ENCODE measurements at regions not wholly inside any gene's neighbourhood (a gene's known extent, or its start where the extent isn't known, plus 50 kb on each side); places are given as distances from the start of the nearest gene placed in this dataset.

- POLR2A ChIA-PET: no interaction called here
- H3K27me3 ChIP-seq (ENCODE audit: control insufficient read depth, insufficient read depth, low read length): no peaks in the 10 kb centered on the region
- no TSS peak for BruUV-seq (replicated peaks)
- DNase-seq (ENCODE audit: low read depth, low spot score) (no peak), ATAC-seq (no peak)
- TF ChIP-seq REST (IDR thresholded peaks at IDR 0.05; ENCODE audit: insufficient read depth in 1 of 2, low read depth in 2 of 2, low read length in 1 of 2) (no peak), TCF7L2 (IDR thresholded peaks at IDR 0.05; ENCODE audit: low read depth, low read length) (no peak), POLR2AphosphoS5 (IDR thresholded peaks at IDR 0.05; ENCODE audit: low read depth, low read length) (no peak), SIN3A (IDR thresholded peaks at IDR 0.05; ENCODE audit: borderline replicate concordance, insufficient read depth, low read depth, low read length) (no peak), CTCF (IDR thresholded peaks at IDR 0.05) (no peak)
- in situ Hi-C loops (cut with HindIII; ENCODE audit: low pct_unique_long_range_greater_than_20kb, low sequenced_read_pairs) (no loop called here), intact Hi-C loops (cut with micrococcal nuclease; ENCODE audit: unreplicated experiment) (no loop called here)
- no peak overlapping the region for H3K4me3 ChIP-seq (ENCODE audit: low read depth in 2 of 2, low read length in 2 of 2)
- H3K4me1 ChIP-seq (ENCODE audit: control insufficient read depth, insufficient read depth, low read length): no peaks in the 10 kb centered on the region
- H3K9me3 ChIP-seq (ENCODE audit: control insufficient read depth, insufficient read depth, low read depth, low read length): no peaks in the 10 kb centered on the region
- H3K36me3 ChIP-seq (ENCODE audit: control insufficient read depth, insufficient read depth, low read length): no peaks in the 10 kb centered on the region
- CTCF ChIA-PET: no interaction called here
- H3K27ac ChIP-seq (ENCODE audit: low read length): no peak overlapping the region
These were observed 1245.1 kb upstream of the ADGRL4 start for GRCh38 chr1:80251591-80251990.

GRCh38 chr1:80251171-80251570, 1244.6 kb upstream of the ADGRL4 start:
- in situ Hi-C loops (cut with HindIII; ENCODE audit: low pct_unique_long_range_greater_than_20kb, low sequenced_read_pairs) (no loop called here), intact Hi-C loops (cut with micrococcal nuclease; ENCODE audit: unreplicated experiment) (no loop called here)
- TF ChIP-seq POLR2AphosphoS5 (IDR thresholded peaks at IDR 0.05; ENCODE audit: low read depth, low read length) (no peak), SIN3A (IDR thresholded peaks at IDR 0.05; ENCODE audit: borderline replicate concordance, insufficient read depth, low read depth, low read length) (no peak), TCF7L2 (IDR thresholded peaks at IDR 0.05; ENCODE audit: low read depth, low read length) (no peak), REST (IDR thresholded peaks at IDR 0.05; ENCODE audit: insufficient read depth in 1 of 2, low read depth in 2 of 2, low read length in 1 of 2) (no peak), CTCF (IDR thresholded peaks at IDR 0.05) (no peak)
- ATAC-seq (no peak), DNase-seq (ENCODE audit: low read depth, low spot score) (no peak)
- no peaks in the 10 kb centered on the region for H3K27me3 ChIP-seq (ENCODE audit: control insufficient read depth, insufficient read depth, low read length)
- H3K9me3 ChIP-seq (ENCODE audit: control insufficient read depth, insufficient read depth, low read depth, low read length): no peaks in the 10 kb centered on the region
- H3K4me1 ChIP-seq (ENCODE audit: control insufficient read depth, insufficient read depth, low read length): no peaks in the 10 kb centered on the region
- ChIA-PET POLR2A (no interaction called here), CTCF (no interaction called here)
- no peak overlapping the region for H3K27ac ChIP-seq (ENCODE audit: low read length)
- H3K4me3 ChIP-seq (ENCODE audit: low read depth in 2 of 2, low read length in 2 of 2): no peak overlapping the region
- no TSS peak for BruUV-seq (replicated peaks)
- no peaks in the 10 kb centered on the region for H3K36me3 ChIP-seq (ENCODE audit: control insufficient read depth, insufficient read depth, low read length)

Measured in Panc1 (cell line).